HG02852 (cell line): ENCODE measurements at regions not wholly inside any gene's neighbourhood (a gene's known extent, or its start where the extent isn't known, plus 50 kb on each side); places are given as distances from the start of the nearest gene placed in this dataset.
A peak's percentile ranks its signal among the peaks of the same experiment; 100 is the strongest.

ENCODE experiments used
- ATAC-seq: cut with Tn5 transposase; IDR thresholded peaks from one replicate; pipeline ENCODE4 v1.9.1; 2021; ENCODE audit warnings: mild to moderate bottlenecking, moderate library complexity; ENCODE audit not compliant: unreplicated experiment

GRCh38 chr7:131119381-131119780 lies 208.3 kb upstream of the MKLN1 start:
- no peak for ATAC-seq

- no peak for ATAC-seq
Measured at GRCh38 chr7:131122394-131122793, 205.3 kb upstream of the MKLN1 start.

- peak; percentile 94 for ATAC-seq
Measured at GRCh38 chr7:131124001-131124629, 203.6 kb upstream of the MKLN1 start.

- ATAC-seq = no peak
Measured at GRCh38 chr7:131124867-131125266, 202.8 kb upstream of the MKLN1 start.

GRCh38 chr7:131130324-131130723 lies 197.4 kb upstream of the MKLN1 start:
- ATAC-seq = no peak

- no peak for ATAC-seq
Measured at GRCh38 chr7:131131012-131131745, 196.5 kb upstream of the MKLN1 start.

- no peak for ATAC-seq
Measured at GRCh38 chr7:131131746-131132431, 195.8 kb upstream of the MKLN1 start.

- ATAC-seq = no peak
Measured at GRCh38 chr7:131139462-131139861, 188.2 kb upstream of the MKLN1 start.

GRCh38 chr7:131141443-131141967 lies 186.2 kb upstream of the MKLN1 start:
- ATAC-seq = no peak

GRCh38 chr7:131143869-131144268 lies 183.8 kb upstream of the MKLN1 start:
- no peak for ATAC-seq

GRCh38 chr7:131145026-131145425 lies 182.7 kb upstream of the MKLN1 start:
- no peak for ATAC-seq

- no peak for ATAC-seq
Measured at GRCh38 chr7:131145770-131146169, 181.9 kb upstream of the MKLN1 start.

- ATAC-seq = no peak
Measured at GRCh38 chr7:131147604-131148003, 180.1 kb upstream of the MKLN1 start.

GRCh38 chr7:131148258-131148657 lies 179.4 kb upstream of the MKLN1 start:
- no peak for ATAC-seq

GRCh38 chr7:131148708-131149428 lies 178.8 kb upstream of the MKLN1 start:
- no peak for ATAC-seq

GRCh38 chr7:131149429-131149773 lies 178.3 kb upstream of the MKLN1 start:
- ATAC-seq = no peak

GRCh38 chr7:131149840-131150239 lies 177.8 kb upstream of the MKLN1 start:
- no peak for ATAC-seq

- ATAC-seq = no peak
Measured at GRCh38 chr7:131151034-131151433, 176.6 kb upstream of the MKLN1 start.

- ATAC-seq = no peak
Measured at GRCh38 chr7:131152766-131153165, 174.9 kb upstream of the MKLN1 start.

- no peak for ATAC-seq
Measured at GRCh38 chr7:131154380-131154779, 173.3 kb upstream of the MKLN1 start.

- ATAC-seq = no peak
Measured at GRCh38 chr7:131157530-131158243, 170.0 kb upstream of the MKLN1 start.
